ENCODE measurements at regions not wholly inside any gene's neighbourhood (a gene's known extent, or its start where the extent isn't known, plus 50 kb on each side); places are given as distances from the start of the nearest gene placed in this dataset.

DNA sequence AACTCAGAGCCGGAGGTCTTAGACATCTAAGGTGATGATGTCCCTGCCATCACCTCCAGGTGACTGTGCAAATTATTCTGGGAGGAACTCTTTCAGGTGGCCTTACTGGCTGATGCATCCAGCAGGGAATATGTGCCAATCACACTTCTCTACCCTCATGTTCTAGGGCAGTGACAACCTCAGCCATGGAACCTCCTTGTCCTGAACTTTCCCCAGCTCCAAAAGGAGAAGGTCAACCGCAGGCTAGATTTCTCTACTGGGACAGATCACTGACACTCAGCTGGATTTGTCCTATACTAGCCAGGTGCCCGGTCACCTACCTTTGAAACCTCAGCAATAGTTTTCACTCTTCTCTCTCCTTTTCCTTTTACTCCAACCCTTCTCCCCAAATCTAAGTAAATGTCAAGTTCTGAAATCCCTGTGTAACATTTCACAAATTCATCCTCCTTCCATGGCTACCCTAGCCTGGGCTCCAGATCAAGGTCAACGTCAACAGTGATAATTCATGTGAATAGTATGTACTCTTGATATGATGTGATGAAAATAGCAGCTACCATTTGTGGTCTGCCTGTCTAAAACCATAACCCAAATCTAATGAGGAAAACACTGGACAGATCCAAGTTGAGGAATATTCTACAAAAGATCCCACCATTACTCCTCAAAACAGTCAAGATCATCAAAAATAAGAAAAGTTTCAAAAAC, 115.0 kb upstream of the EGLN3 start:
- DNase-seq = no peak
- TF ChIP-seq POLR2A (IDR thresholded peaks at IDR 0.05; ENCODE audit: low read length) (no peak), GATA1 (IDR thresholded peaks at IDR 0.05; ENCODE audit: low read depth, low read length) (no peak)

GRCh38 chr14:34065236-34065635, 114.4 kb upstream of the EGLN3 start:
- TF ChIP-seq POLR2A (IDR thresholded peaks at IDR 0.05; ENCODE audit: low read length) (no peak), GATA1 (IDR thresholded peaks at IDR 0.05; ENCODE audit: low read depth, low read length) (no peak)

DNA sequence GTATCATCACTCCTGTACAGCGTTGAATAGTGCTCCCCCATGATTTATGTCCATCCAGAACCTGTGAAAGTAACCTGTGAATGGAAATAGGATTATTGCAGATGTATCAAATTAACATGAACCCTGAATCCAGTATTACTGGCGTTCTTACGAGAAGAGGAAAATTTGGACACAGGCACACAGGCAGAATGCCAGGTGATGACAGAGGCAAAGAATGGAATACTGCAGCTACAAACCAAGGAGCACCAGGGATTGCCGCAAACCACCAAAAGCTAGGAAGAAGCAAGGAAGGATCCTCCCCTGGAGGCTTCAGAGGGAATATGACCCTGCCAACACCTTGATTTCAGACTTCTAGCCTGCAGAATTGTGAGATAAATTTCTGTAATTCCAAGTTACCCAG, 113.5 kb upstream of the EGLN3 start:
- DNase-seq = no peak
- no peak for TF ChIP-seq GATA1 (IDR thresholded peaks at IDR 0.05; ENCODE audit: low read depth, low read length)
- no peak for TF ChIP-seq POLR2A (IDR thresholded peaks at IDR 0.05; ENCODE audit: low read length)

More at GRCh38 chr14:34065236-34065635, 114.4 kb upstream of the EGLN3 start:
- no peak for DNase-seq

- no peak for TF ChIP-seq GATA1 (IDR thresholded peaks at IDR 0.05; ENCODE audit: low read depth, low read length)
- no peak for DNase-seq
Observed at GRCh38 chr14:34063470-34064164, 112.7 kb upstream of the EGLN3 start.

DNA sequence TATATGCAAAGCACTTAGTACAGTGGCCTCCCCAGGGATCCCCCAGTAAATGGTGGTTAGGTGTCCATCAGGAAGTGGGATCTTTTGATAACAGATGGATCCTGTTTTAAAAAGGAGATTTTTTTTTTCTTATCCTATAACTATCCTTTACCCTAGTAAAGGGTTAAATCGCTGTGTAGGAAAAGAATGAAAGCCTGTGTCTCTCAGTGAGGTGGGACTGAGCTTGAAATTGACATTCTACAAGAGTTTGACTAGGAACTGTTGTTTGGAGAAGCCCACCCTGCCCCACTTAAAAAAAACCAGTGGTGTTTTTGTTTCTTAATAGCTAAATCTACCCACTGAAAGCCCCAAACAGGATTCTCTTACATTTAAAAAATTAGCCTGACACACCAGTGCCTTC, 112.2 kb upstream of the EGLN3 start:
- no peak for TF ChIP-seq GATA1 (IDR thresholded peaks at IDR 0.05; ENCODE audit: low read depth, low read length)
- TF ChIP-seq POLR2A (IDR thresholded peaks at IDR 0.05; ENCODE audit: low read length) = no peak

GRCh38 chr14:34062353-34062973, 111.6 kb upstream of the EGLN3 start:
- DNase-seq = no peak
- TF ChIP-seq GATA1 (IDR thresholded peaks at IDR 0.05; ENCODE audit: low read depth, low read length) = no peak
- TF ChIP-seq POLR2A (IDR thresholded peaks at IDR 0.05; ENCODE audit: low read length) = no peak

More for the DNA sequence above, 112.2 kb upstream of the EGLN3 start:
- no peak for DNase-seq

- TF ChIP-seq GATA1 (IDR thresholded peaks at IDR 0.05; ENCODE audit: low read depth, low read length) = no peak
- TF ChIP-seq POLR2A (IDR thresholded peaks at IDR 0.05; ENCODE audit: low read length) = no peak
- no peak for DNase-seq
Observed at GRCh38 chr14:34060651-34060999, 109.8 kb upstream of the EGLN3 start.

- DNase-seq = peak; percentile 83 to 88
- TF ChIP-seq POLR2A (IDR thresholded peaks at IDR 0.05; ENCODE audit: low read length) (peak; percentile 29), GATA1 (IDR thresholded peaks at IDR 0.05; ENCODE audit: low read depth, low read length) (no peak)
Observed at GRCh38 chr14:34059925-34060650, 109.2 kb upstream of the EGLN3 start.

DNA sequence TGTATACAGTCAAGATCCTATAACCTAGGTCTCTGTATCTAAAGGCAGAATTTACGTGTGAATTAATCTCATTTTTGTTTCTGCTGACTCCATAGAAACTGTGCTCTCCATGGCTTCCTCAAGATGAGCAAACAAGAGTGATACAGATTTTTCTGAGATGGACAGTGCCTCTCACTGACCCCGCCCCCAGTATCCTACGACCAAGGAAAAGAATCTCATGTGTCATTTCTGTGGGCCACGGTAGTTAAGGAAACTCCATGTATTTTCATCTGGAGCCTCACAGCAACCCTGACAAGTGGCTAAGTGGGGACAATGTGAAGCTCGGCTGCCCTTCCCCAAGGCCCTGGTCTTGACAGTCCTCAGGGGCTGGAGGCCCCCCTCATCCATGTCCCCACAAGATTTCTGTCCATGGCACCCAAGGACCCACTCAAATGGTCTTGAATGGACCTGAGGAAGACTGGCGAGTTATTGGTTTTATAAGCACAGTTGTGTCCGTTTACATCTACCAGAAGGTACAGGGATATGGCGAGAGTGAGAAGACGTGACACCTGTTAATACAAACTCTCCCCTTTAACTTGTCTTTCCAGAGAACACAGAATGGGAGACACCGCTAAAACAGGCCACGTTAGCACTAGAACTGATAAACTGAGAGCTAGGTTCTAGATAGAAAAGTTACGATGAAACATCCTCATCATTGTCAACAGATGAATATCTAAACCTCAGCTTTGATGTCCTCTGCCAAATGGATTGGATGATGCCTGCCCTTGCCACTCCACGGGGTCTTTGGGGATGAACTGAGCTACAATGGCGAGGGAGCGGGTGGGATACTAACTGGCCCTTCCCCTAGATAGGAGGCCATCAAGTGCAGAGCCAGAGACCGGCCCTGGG, 108.4 kb upstream of the EGLN3 start:
- peak in 1 of 2 experiments; percentile 19 for DNase-seq
- TF ChIP-seq POLR2A (IDR thresholded peaks at IDR 0.05; ENCODE audit: low read length) = no peak

DNA sequence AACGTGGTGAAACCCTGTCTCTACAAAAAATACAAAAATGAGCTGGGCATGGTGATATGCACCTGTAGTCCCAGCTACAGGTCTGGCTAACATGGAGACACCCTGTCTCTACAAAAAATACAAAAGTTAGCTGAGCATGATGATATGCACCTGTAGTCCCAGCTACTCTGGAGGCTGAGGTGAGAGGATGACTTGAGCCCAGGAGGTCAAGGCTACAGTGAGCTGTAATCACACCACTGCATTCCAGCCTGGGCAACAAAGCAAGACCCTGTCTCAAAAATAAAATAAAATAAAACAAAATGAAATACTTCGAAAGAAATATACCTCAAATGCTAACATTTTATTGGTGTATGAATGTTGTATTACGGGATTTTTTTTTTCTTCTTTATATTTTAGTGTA, 107.6 kb upstream of the EGLN3 start:
- TF ChIP-seq GATA1 (IDR thresholded peaks at IDR 0.05; ENCODE audit: low read depth, low read length) (no peak), POLR2A (IDR thresholded peaks at IDR 0.05; ENCODE audit: low read length) (no peak)

DNA sequence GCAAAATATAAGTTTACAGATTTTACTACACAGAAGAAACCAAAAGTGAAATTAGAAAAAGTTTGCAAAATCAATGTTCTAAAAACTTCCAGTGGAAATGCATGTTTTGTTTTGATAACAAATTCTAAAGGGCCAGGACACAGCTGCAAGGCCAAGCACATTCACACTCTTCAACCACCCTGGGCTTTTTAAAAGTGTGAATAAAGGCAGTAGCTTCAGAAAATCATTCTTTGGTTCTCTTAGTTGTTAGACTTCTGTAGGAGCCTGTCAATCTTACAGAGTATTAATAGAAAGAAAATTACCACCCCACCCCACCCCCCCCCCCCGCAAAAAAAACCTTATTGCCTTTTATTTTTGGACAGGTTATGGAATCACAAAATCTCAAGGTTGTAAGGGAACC, 105.2 kb upstream of the EGLN3 start:
- no peak for TF ChIP-seq GATA1 (IDR thresholded peaks at IDR 0.05; ENCODE audit: low read depth, low read length)
- TF ChIP-seq POLR2A (IDR thresholded peaks at IDR 0.05; ENCODE audit: low read length) = no peak
- DNase-seq = no peak

More for the DNA sequence above, 107.6 kb upstream of the EGLN3 start:
- DNase-seq = no peak

GRCh38 chr14:34055157-34055950, 104.5 kb upstream of the EGLN3 start:
- DNase-seq = no peak
- TF ChIP-seq POLR2A (IDR thresholded peaks at IDR 0.05; ENCODE audit: low read length) = no peak
- no peak for TF ChIP-seq GATA1 (IDR thresholded peaks at IDR 0.05; ENCODE audit: low read depth, low read length)
